Fibroblast of villous mesenchyme (primary cell): ENCODE measurements at regions not wholly inside any gene's neighbourhood (a gene's known extent, or its start where the extent isn't known, plus 50 kb on each side); places are given as distances from the start of the nearest gene placed in this dataset.

ENCODE experiments used
- DNase-seq: peaks from one replicate; pipeline ENCODE4 v3.0.0-alpha.2; 2010; ENCODE audit warnings: low read depth
- H3K4me3 ChIP-seq: 2 replicates; pipeline ENCODE4 v1.5.1; 2011; ENCODE audit warnings: low read depth, mild to moderate bottlenecking, low read length
- CTCF ChIP-seq: IDR thresholded peaks from 2 replicates; pipeline ENCODE4 v1.5.1; 2012; ENCODE audit warnings: low read depth, mild to moderate bottlenecking, low read length; ENCODE audit not compliant: insufficient read depth

- H3K4me3 ChIP-seq, result no peak overlapping the region
- no peak for TF ChIP-seq CTCF
- no peak for DNase-seq
These were observed 379.9 kb downstream of the SH2D1A start for GRCh38 chrX:124726292-124726691.

- H3K4me3 ChIP-seq, result no peak overlapping the region
- no peak for DNase-seq
- no peak for TF ChIP-seq CTCF
These were observed 380.5 kb downstream of the SH2D1A start for GRCh38 chrX:124726881-124727280.

- DNase-seq, result no peak
- no peak overlapping the region for H3K4me3 ChIP-seq
- no peak for TF ChIP-seq CTCF
These were observed 390.3 kb downstream of the SH2D1A start for GRCh38 chrX:124736553-124737270.

GRCh38 chrX:124737771-124738170 is 391.4 kb downstream of the SH2D1A start:
- TF ChIP-seq CTCF, result no peak
- no peak for DNase-seq
- no peak overlapping the region for H3K4me3 ChIP-seq

- no peak for DNase-seq
- H3K4me3 ChIP-seq, result no peak overlapping the region
- no peak for TF ChIP-seq CTCF
These were observed 400.9 kb downstream of the SH2D1A start for GRCh38 chrX:124747295-124747694.

- no peak overlapping the region for H3K4me3 ChIP-seq
- no peak for TF ChIP-seq CTCF
- no peak for DNase-seq
These were observed 418.0 kb downstream of the SH2D1A start for GRCh38 chrX:124764354-124764753.

- no peak for DNase-seq
- no peak overlapping the region for H3K4me3 ChIP-seq
- no peak for TF ChIP-seq CTCF
These were observed 422.8 kb downstream of the SH2D1A start for GRCh38 chrX:124769166-124769565.
